Spleen (tissue), 11 donors: ENCODE measurements at regions not wholly inside any gene's neighbourhood (a gene's known extent, or its start where the extent isn't known, plus 50 kb on each side); places are given as distances from the start of the nearest gene placed in this dataset.

Experiments used
- DNase-seq: peaks from one replicate; pipeline ENCODE4 v3.0.0-alpha.2; 2020
- H3K27ac ChIP-seq, 8 donors: fragments of 200-600 bp; sonication (generic) in 7 of 8; 1 replicate in 4 of 8; 2 replicates in 4 of 8; pipeline versions ENCODE4 v1.5.0 to v1.8.0; 2016 to 2021; ENCODE audit warnings: inconsistent platforms in 4 of 8, mild to moderate bottlenecking in 4 of 8, moderate library complexity in 1 of 8
- H3K27me3 ChIP-seq, 7 donors: fragments of 200-600 bp; sonication (generic) in 6 of 7; replicated peaks in 1 of 7; 1 replicate in 4 of 7; 2 replicates in 3 of 7; pipeline versions ENCODE4 v1.5.0 to v1.8.0; 2016 to 2021; ENCODE audit warnings: inconsistent platforms in 3 of 7, mild to moderate bottlenecking in 1 of 7
- H3K36me3 ChIP-seq, 6 donors: fragments of 200-600 bp; sonication (generic) in 5 of 6; 1 replicate in 4 of 6; 2 replicates in 2 of 6; pipeline versions ENCODE4 v1.5.0 to v1.8.0; 2016 to 2021; ENCODE audit warnings: inconsistent platforms in 2 of 6
- H3K4me1 ChIP-seq, 6 donors: fragments of 200-600 bp; sonication (generic) in 5 of 6; 1 replicate in 3 of 6; 2 replicates in 3 of 6; pipeline versions ENCODE4 v1.5.0 to v1.8.0; 2016 to 2021; ENCODE audit warnings: inconsistent platforms in 3 of 6
- H3K4me3 ChIP-seq, 8 donors: fragments of 200-600 bp; sonication (generic) in 7 of 8; 1 replicate in 4 of 8; 2 replicates in 4 of 8; pipeline versions ENCODE4 v1.5.0 to v1.8.0; 2016 to 2021; ENCODE audit warnings: inconsistent platforms in 4 of 8, mild to moderate bottlenecking in 4 of 8, moderate library complexity in 2 of 8
- H3K9me3 ChIP-seq, 8 donors: fragments of 200-600 bp; sonication (generic) in 7 of 8; 1 replicate in 4 of 8; 2 replicates in 4 of 8; pipeline versions ENCODE4 v1.5.0 to v1.8.0; 2016 to 2021; ENCODE audit warnings: inconsistent platforms in 4 of 8
- POLR2A ChIP-seq, 3 donors: fragments of 450-650 bp; IDR thresholded peaks; one replicate each; pipeline ENCODE4 v1.5.1; 2017; ENCODE audit warnings: antibody characterized with exemption in 3 of 3, mild to moderate bottlenecking in 1 of 3
- POLR2AphosphoS5 ChIP-seq, 3 donors: sonication (generic); formaldehyde crosslinking; IDR thresholded peaks; one replicate each; pipeline ENCODE4 v1.5.1; 2017; ENCODE audit warnings: antibody characterized with exemption in 3 of 3
- WGBS, 5 donors: extraction: QIAGEN DNeasy Blood & Tissue Kit in 3 of 5; methylation state at CpG; one replicate each; pipeline versions ENCODE4 v1.1.5 to v1.1.7; 2013 to 2018; 5-methylcytosine and 5-hydroxymethylcytosine counted together
- intact Hi-C: fragments of 100-400 bp; cut with DNase I; formaldehyde crosslinking; loops from one replicate; pipeline ENCODE4 v1.15.0; 2023; ENCODE audit warnings: low total_unique reads
- TF ChIP-seq, protein P1 (sequence below), 11 experiments: fragments of 200-600 bp in 7 of 11; fragments of 450-650 bp in 4 of 11; sonication (generic) in 4 of 11; IDR thresholded peaks in 8 of 11; conservative IDR thresholded peaks in 3 of 11; 1 replicate in 7 of 11; 2 replicates in 4 of 11; pipeline versions ENCODE4 v1.4.0 to v1.8.0; 2016 to 2021; ENCODE audit warnings: antibody characterized with exemption in 11 of 11, inconsistent platforms in 4 of 11, mild to moderate bottlenecking in 1 of 11
- donor health status: healthy with polysubstance abuse.
- donor health status: DM: no; HTN: no; CAD: no; lungs with moderate emphysema.
- donor health status: DM: no; HTN: no; CAD: no.
- donor health status: Bipolar disorder and iron deficiency.
- donor health status: healthy.
- donor health status: DM: no; HTN: no; CAD: no.
- donor health status: DM: yes; HTN: yes; CAD: no.

GRCh38 chr2:128682266-128682665, 363.6 kb upstream of the HS6ST1 start:
- Histone ChIP-seq H3K27ac (no peak overlapping the region), H3K4me1 (peaks cover 0 to 20% (median 9%) of the 10 kb centered on the region in 6 donors), H3K4me3 (no peak overlapping the region), H3K9me3 (no peaks in the 10 kb centered on the region), H3K27me3 (no peaks in the 10 kb centered on the region), H3K36me3 (no peaks in the 10 kb centered on the region)
- DNase-seq: no peak
- 78 to 87% (median 84%) methylated on average over 7 of the region's 7 CpGs for WGBS, 5 donors
- TF ChIP-seq, protein P1, sequence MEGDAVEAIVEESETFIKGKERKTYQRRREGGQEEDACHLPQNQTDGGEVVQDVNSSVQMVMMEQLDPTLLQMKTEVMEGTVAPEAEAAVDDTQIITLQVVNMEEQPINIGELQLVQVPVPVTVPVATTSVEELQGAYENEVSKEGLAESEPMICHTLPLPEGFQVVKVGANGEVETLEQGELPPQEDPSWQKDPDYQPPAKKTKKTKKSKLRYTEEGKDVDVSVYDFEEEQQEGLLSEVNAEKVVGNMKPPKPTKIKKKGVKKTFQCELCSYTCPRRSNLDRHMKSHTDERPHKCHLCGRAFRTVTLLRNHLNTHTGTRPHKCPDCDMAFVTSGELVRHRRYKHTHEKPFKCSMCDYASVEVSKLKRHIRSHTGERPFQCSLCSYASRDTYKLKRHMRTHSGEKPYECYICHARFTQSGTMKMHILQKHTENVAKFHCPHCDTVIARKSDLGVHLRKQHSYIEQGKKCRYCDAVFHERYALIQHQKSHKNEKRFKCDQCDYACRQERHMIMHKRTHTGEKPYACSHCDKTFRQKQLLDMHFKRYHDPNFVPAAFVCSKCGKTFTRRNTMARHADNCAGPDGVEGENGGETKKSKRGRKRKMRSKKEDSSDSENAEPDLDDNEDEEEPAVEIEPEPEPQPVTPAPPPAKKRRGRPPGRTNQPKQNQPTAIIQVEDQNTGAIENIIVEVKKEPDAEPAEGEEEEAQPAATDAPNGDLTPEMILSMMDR (IDR thresholded peaks at IDR 0.05 in 8 of 11, conservative IDR thresholded peaks at IDR 0.05 in 3 of 11): no peak
- no peak for TF ChIP-seq POLR2A (IDR thresholded peaks at IDR 0.05)
- no peak for TF ChIP-seq POLR2AphosphoS5 (IDR thresholded peaks at IDR 0.05)
- intact Hi-C loops: no loop called here

DNA sequence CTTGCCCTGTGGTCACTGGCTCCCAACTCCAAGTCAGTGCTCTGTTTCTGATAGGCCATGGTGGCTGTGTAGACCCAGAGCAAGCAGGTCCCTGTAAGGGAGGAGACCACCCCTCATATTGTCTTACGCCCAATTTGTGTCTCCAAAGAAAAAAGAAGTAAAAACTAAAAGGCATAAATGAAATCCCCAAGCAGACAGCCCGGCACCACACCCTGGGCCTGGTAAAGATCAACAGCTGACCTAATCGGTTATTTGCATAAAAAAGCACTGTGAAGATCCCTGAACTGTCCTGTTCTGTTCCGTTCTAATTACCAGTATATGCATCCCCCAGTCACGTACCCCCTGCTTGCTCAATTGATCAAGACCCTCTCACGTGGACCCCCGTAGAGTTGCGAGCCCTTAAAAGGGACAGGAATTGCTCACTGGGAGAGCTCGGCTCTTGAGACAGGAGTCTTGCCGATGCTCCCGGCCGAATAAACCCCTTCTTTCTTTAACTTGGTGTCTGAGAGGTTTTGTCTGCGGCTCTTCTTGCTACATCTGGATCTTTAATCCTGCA, 364.1 kb upstream of the HS6ST1 start:
- Histone ChIP-seq H3K36me3 (no peaks in the 10 kb centered on the region), H3K27me3 (no peaks in the 10 kb centered on the region), H3K9me3 (no peaks in the 10 kb centered on the region), H3K4me1 (peaks cover 0 to 20% (median 9%) of the 10 kb centered on the region in 6 donors), H3K27ac (no peak overlapping the region), H3K4me3 (no peak overlapping the region)
- no peak for DNase-seq
- WGBS, 5 donors: 92 to 95% (median 93%) methylated on average over 13 of the region's 13 CpGs
- TF ChIP-seq POLR2A (IDR thresholded peaks at IDR 0.05): no peak
- intact Hi-C loops: no loop called here

DNA sequence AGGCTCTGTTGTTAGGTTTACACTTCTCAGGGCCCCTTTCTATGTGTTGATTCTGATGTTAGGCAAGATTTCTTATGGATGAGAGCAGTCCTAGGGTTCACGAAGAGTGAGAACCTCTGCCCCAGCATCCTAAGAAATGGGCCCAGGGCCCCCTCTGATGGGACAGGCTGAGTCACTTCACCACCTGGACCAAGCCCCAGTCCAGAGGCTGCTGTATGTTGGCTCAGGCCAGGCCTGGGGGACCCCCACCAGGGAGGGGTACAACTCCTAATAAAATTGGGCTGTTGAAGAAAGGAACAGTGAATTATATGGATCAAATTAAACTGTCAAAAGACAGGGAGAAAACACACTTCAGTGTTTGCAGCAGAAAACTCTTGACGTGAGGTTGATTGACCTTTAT, 365.9 kb upstream of the HS6ST1 start:
- TF ChIP-seq, protein P1 (IDR thresholded peaks at IDR 0.05 in 8 of 11, conservative IDR thresholded peaks at IDR 0.05 in 3 of 11): no peak
- TF ChIP-seq POLR2A (IDR thresholded peaks at IDR 0.05) (no peak), POLR2AphosphoS5 (IDR thresholded peaks at IDR 0.05) (no peak)
- H3K4me3 ChIP-seq: no peak overlapping the region
- H3K4me1 ChIP-seq: peaks cover 0 to 20% (median 9%) of the 10 kb centered on the region in 6 donors
- 85 to 100% (median 97%) methylated on average over 2 of the region's 2 CpGs for WGBS, 5 donors
- intact Hi-C loops: no loop called here
- H3K36me3 ChIP-seq: no peaks in the 10 kb centered on the region
- no peaks in the 10 kb centered on the region for H3K27me3 ChIP-seq
- H3K27ac ChIP-seq: no peak overlapping the region
- H3K9me3 ChIP-seq: no peaks in the 10 kb centered on the region
- DNase-seq: no peak

GRCh38 chr2:128685841-128686496, 367.3 kb upstream of the HS6ST1 start:
- Histone ChIP-seq H3K9me3 (no peaks in the 10 kb centered on the region), H3K4me3 (no peak overlapping the region), H3K4me1 (peaks cover 0 to 20% (median 9%) of the 10 kb centered on the region in 6 donors), H3K27me3 (no peaks in the 10 kb centered on the region), H3K36me3 (no peaks in the 10 kb centered on the region), H3K27ac (no peak overlapping the region)
- intact Hi-C loops: no loop called here
- 65 to 82% (median 72%) methylated on average over 10 of the region's 10 CpGs for WGBS, 5 donors
- TF ChIP-seq, protein P1 (IDR thresholded peaks at IDR 0.05 in 8 of 11, conservative IDR thresholded peaks at IDR 0.05 in 3 of 11): no peak
- TF ChIP-seq POLR2AphosphoS5 (IDR thresholded peaks at IDR 0.05) (no peak), POLR2A (IDR thresholded peaks at IDR 0.05) (no peak)
- no peak for DNase-seq
